ENCODE measurements at regions not wholly inside any gene's neighbourhood (a gene's known extent, or its start where the extent isn't known, plus 50 kb on each side); places are given as distances from the start of the nearest gene placed in this dataset.

- TF ChIP-seq CTCF (IDR thresholded peaks at IDR 0.05; ENCODE audit: insufficient read depth, low read length) = no peak
- H3K4me3 ChIP-seq (ENCODE audit: low read depth, low read length) = no peak overlapping the region
- no peak for DNase-seq (ENCODE audit: low read depth)
Measured at GRCh38 chr14:56394826-56395530, 184.6 kb upstream of the TMEM260 start.

- no peak for DNase-seq (ENCODE audit: low read depth)
- H3K4me3 ChIP-seq (ENCODE audit: low read depth, low read length) = no peak overlapping the region
- TF ChIP-seq CTCF (IDR thresholded peaks at IDR 0.05; ENCODE audit: insufficient read depth, low read length) = no peak
Measured at GRCh38 chr14:56400109-56400825, 179.3 kb upstream of the TMEM260 start.

GRCh38 chr14:56412468-56413434 is 166.8 kb upstream of the TMEM260 start:
- no peak for TF ChIP-seq CTCF (IDR thresholded peaks at IDR 0.05; ENCODE audit: insufficient read depth, low read length)
- H3K4me3 ChIP-seq (ENCODE audit: low read depth, low read length) = peak overlapping the region; percentile 22
- DNase-seq (ENCODE audit: low read depth) = peak; percentile 8

- H3K4me3 ChIP-seq (ENCODE audit: low read depth, low read length) = no peak overlapping the region
- DNase-seq (ENCODE audit: low read depth) = no peak
- no peak for TF ChIP-seq CTCF (IDR thresholded peaks at IDR 0.05; ENCODE audit: insufficient read depth, low read length)
Measured at GRCh38 chr14:56413721-56414120, 165.9 kb upstream of the TMEM260 start.

GRCh38 chr14:56414236-56414635 is 165.4 kb upstream of the TMEM260 start:
- no peak for DNase-seq (ENCODE audit: low read depth)
- TF ChIP-seq CTCF (IDR thresholded peaks at IDR 0.05; ENCODE audit: insufficient read depth, low read length) = no peak
- no peak overlapping the region for H3K4me3 ChIP-seq (ENCODE audit: low read depth, low read length)

- no peak for DNase-seq (ENCODE audit: low read depth)
- no peak for TF ChIP-seq CTCF (IDR thresholded peaks at IDR 0.05; ENCODE audit: insufficient read depth, low read length)
- no peak overlapping the region for H3K4me3 ChIP-seq (ENCODE audit: low read depth, low read length)
Measured at GRCh38 chr14:56416213-56416612, 163.4 kb upstream of the TMEM260 start.
